Left ventricle myocardium inferior (tissue), 1 donor: ENCODE measurements at regions not wholly inside any gene's neighbourhood (a gene's known extent, or its start where the extent isn't known, plus 50 kb on each side); places are given as distances from the start of the nearest gene placed in this dataset.

Experiments
- DNase-seq: peaks from one replicate; pipeline ENCODE4 v3.0.0-alpha.2; 2020
- H3K27ac ChIP-seq: fragments of 200-600 bp; replicated peaks from 2 replicates; pipeline ENCODE4 v1.8.0; 2021
- H3K27me3 ChIP-seq: fragments of 200-600 bp; 2 replicates; pipeline ENCODE4 v1.8.0; 2021; ENCODE audit warnings: low read depth
- H3K36me3 ChIP-seq: fragments of 200-600 bp; 2 replicates; pipeline ENCODE4 v1.8.0; 2021
- H3K4me1 ChIP-seq: fragments of 200-600 bp; 2 replicates; pipeline ENCODE4 v1.8.0; 2021
- H3K4me3 ChIP-seq: fragments of 200-600 bp; 2 replicates; pipeline ENCODE4 v1.8.0; 2021; ENCODE audit warnings: mild to moderate bottlenecking, moderate library complexity
- H3K9me3 ChIP-seq: fragments of 200-600 bp; replicated peaks from 2 replicates; pipeline ENCODE4 v1.8.0; 2021
- CTCF ChIP-seq: fragments of 200-600 bp; IDR thresholded peaks from 2 replicates; pipeline ENCODE4 v1.8.0; 2021; ENCODE audit warnings: antibody characterized with exemption, mild to moderate bottlenecking, borderline replicate concordance
- intact Hi-C: fragments of 100-400 bp; cut with micrococcal nuclease; formaldehyde crosslinking; loops from one replicate; pipeline ENCODE4 v1.11.0; 2022
- donor health status: DM: no; HTN: yes; CAD: no; lungs with severe emphysema.

DNA sequence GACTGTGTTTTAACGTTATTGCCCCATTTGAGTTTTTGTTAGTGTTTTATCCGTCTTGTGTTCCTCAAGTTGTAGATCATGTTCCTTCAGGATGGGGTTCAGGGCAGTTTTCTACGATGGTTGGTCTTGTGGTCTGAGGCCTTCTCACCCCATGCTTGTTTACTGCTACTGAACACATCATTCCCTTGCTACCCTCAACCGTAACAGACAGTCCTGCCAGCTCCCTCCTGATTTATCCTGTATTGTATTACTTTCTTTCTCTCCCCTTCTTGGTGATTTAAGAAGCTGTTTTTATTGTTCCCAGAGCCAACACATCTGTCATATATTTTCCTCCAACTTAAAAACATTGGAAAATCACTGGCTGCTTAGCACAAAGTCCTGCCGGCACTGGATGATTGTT, 719.8 kb downstream of the INHBA start:
- Histone ChIP-seq H3K36me3 (no peaks in the 10 kb centered on the region), H3K4me3 (no peak overlapping the region), H3K4me1 (no peaks in the 10 kb centered on the region), H3K27ac (no peak overlapping the region), H3K9me3 (peaks cover 4% of the 10 kb centered on the region), H3K27me3 (no peaks in the 10 kb centered on the region)
- no peak for TF ChIP-seq CTCF
- intact Hi-C loops = no loop called here
- no peak for DNase-seq

- intact Hi-C loops = no loop called here
- TF ChIP-seq CTCF = no peak
- H3K4me1 ChIP-seq = no peaks in the 10 kb centered on the region
- no peak for DNase-seq
- no peaks in the 10 kb centered on the region for H3K27me3 ChIP-seq
- H3K4me3 ChIP-seq = no peak overlapping the region
- no peaks in the 10 kb centered on the region for H3K36me3 ChIP-seq
- H3K27ac ChIP-seq = no peak overlapping the region
- peaks cover 4% of the 10 kb centered on the region for H3K9me3 ChIP-seq
Measured at GRCh38 chr7:40979296-40979695, 723.6 kb downstream of the INHBA start.

DNA sequence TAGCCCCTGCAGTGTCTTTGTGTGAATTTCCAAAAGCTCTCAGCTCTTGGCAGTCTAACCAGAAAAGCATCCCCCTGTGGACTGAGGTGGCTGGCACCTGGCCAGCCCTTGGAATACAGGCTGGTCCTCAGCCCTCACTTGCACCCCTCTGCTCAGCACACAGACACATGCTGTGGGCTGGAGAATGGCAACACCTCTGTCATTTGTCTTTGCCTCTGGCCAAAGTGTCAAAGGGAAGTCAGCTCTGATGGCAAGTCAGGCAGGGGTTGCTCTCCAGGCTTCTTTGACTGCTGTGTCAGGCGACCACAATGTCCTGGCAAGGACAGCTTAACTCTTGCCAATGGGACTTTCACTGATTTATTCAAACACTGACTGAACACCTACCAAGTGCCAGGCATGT, 724.8 kb downstream of the INHBA start:
- H3K4me1 ChIP-seq = no peaks in the 10 kb centered on the region
- DNase-seq = no peak
- no peak overlapping the region for H3K27ac ChIP-seq
- H3K4me3 ChIP-seq = no peak overlapping the region
- H3K36me3 ChIP-seq = no peaks in the 10 kb centered on the region
- intact Hi-C loops = no loop called here
- no peaks in the 10 kb centered on the region for H3K27me3 ChIP-seq
- TF ChIP-seq CTCF = no peak
- peaks cover 4% of the 10 kb centered on the region for H3K9me3 ChIP-seq

DNA sequence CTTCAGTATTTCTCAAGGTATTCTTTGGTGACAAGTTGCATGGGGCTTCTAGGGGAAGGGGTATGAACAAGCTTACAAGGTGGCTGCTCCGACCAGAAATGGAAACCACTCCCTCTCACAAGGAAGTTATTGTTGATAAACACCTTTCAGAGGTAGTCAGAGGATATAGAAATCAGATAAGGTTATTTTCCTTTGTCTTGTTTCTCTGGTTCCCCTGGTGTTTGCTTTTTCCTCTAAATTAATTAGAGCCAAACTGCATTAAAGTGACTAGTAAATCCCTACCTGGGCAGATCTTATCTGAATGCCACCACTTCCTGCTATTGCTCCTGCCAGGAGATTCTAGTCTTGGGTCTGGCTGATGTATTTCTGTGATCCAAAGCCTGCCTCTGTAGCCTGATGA, 725.4 kb downstream of the INHBA start:
- H3K4me3 ChIP-seq = no peak overlapping the region
- TF ChIP-seq CTCF = no peak
- no peak for DNase-seq
- intact Hi-C loops = no loop called here
- no peaks in the 10 kb centered on the region for H3K4me1 ChIP-seq
- H3K36me3 ChIP-seq = no peaks in the 10 kb centered on the region
- no peak overlapping the region for H3K27ac ChIP-seq
- peaks cover 4% of the 10 kb centered on the region for H3K9me3 ChIP-seq
- H3K27me3 ChIP-seq = no peaks in the 10 kb centered on the region

DNA sequence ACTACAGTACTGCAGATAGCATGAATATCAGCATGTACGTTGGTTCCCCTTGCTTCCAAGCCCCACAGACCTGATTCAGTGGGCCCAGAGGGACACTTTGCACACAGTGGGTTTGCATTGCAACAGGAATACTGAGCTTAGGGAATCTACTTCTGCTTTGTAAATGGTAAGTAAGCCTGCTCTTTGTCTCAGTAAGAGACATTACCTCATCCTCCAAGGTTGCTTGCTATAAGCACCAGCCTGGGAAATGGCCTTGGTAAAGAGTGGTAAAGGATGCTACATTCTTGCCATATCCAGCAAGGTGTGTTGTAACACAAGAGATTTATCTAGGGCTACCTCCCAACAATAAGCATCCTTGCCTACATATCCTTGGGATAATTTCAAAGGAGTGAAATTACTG, 730.5 kb downstream of the INHBA start:
- no peak for DNase-seq
- intact Hi-C loops = no loop called here
- H3K4me1 ChIP-seq = no peaks in the 10 kb centered on the region
- no peak for TF ChIP-seq CTCF
- H3K4me3 ChIP-seq = no peak overlapping the region
- no peak overlapping the region for H3K27ac ChIP-seq
- H3K9me3 ChIP-seq = no peaks in the 10 kb centered on the region
- no peaks in the 10 kb centered on the region for H3K36me3 ChIP-seq
- H3K27me3 ChIP-seq = no peaks in the 10 kb centered on the region

- TF ChIP-seq CTCF = no peak
- H3K4me1 ChIP-seq = no peaks in the 10 kb centered on the region
- H3K27ac ChIP-seq = no peak overlapping the region
- no peak overlapping the region for H3K4me3 ChIP-seq
- no peaks in the 10 kb centered on the region for H3K36me3 ChIP-seq
- no peaks in the 10 kb centered on the region for H3K9me3 ChIP-seq
- DNase-seq = no peak
- no peaks in the 10 kb centered on the region for H3K27me3 ChIP-seq
- intact Hi-C loops = no loop called here
Measured at GRCh38 chr7:40969641-40970040, 733.2 kb downstream of the INHBA start.
